HEK293 (cell line): ENCODE measurements at regions not wholly inside any gene's neighbourhood (a gene's known extent, or its start where the extent isn't known, plus 50 kb on each side); places are given as distances from the start of the nearest gene placed in this dataset.

Experiments
- HOXA7 ChIP-seq: sonication (generic); formaldehyde crosslinking; IDR thresholded peaks from 2 replicates; pipeline ENCODE4 v1.8.1; 2022; ENCODE audit warnings: missing genetic modification reagents, borderline replicate concordance
- YY1 ChIP-seq: fragments of 450-650 bp; formaldehyde crosslinking; IDR thresholded peaks from 2 replicates; pipeline ENCODE4 v1.5.1; 2018; ENCODE audit warnings: missing biosample characterization, missing genetic modification characterization
- ZBTB20 ChIP-seq: fragments of 450-650 bp; formaldehyde crosslinking; IDR thresholded peaks from 2 replicates; pipeline ENCODE4 v1.5.1; 2016; ENCODE audit warnings: missing biosample characterization, missing genetic modification characterization
- ZNF174 ChIP-seq: fragments of 450-650 bp; formaldehyde crosslinking; IDR thresholded peaks from 2 replicates; pipeline ENCODE4 v1.5.0; 2017; ENCODE audit warnings: missing biosample characterization, mild to moderate bottlenecking, missing genetic modification characterization
- ZNF544 ChIP-seq: fragments of 450-650 bp; formaldehyde crosslinking; IDR thresholded peaks from 2 replicates; pipeline ENCODE4 v1.5.0; 2017; ENCODE audit warnings: missing biosample characterization, missing genetic modification characterization
- ZNF600 ChIP-seq: fragments of 450-650 bp; formaldehyde crosslinking; IDR thresholded peaks from 2 replicates; pipeline ENCODE4 v1.5.1; 2016; ENCODE audit warnings: missing biosample characterization, missing genetic modification characterization
- TF ChIP-seq, protein P1 (sequence below): fragments of 450-650 bp; formaldehyde crosslinking; IDR thresholded peaks from 2 replicates; pipeline ENCODE4 v1.5.1; 2016; ENCODE audit warnings: missing biosample characterization, missing genetic modification characterization
- TF ChIP-seq, protein P2 (sequence below): fragments of 450-650 bp; formaldehyde crosslinking; IDR thresholded peaks from 2 replicates; pipeline ENCODE4 v1.5.1; 2016; ENCODE audit warnings: missing biosample characterization, missing genetic modification characterization
- TF ChIP-seq, protein P3 (sequence below): fragments of 450-650 bp; IDR thresholded peaks from 2 replicates; pipeline ENCODE4 v1.5.1; 2018; ENCODE audit warnings: missing biosample characterization, missing genetic modification characterization
- TF ChIP-seq, protein P4 (sequence below): fragments of 450-650 bp; formaldehyde crosslinking; optimal IDR thresholded peaks from 2 replicates; pipeline ENCODE3; 2016; ENCODE audit warnings: missing biosample characterization, mild to moderate bottlenecking, missing genetic modification characterization

DNA sequence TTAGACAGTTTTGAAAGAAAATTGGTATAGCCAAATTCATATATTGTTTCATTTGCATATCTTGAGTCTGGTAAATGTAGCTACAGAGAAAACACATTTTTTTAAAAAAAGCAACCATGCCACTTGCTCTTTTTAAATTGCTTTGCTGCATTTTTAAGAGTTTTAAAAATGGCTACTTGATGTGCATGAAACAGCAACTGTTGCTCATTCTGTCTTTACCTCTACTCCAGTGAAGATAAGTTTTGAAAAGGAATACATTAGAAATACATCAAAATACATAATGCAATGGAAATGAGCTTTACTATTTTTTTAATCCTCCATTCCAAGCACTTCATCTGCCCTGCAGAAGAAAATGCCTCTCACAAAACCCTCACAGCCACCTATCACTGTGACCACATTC lies 95.5 kb downstream of the IFI44 start:
- TF ChIP-seq, protein P1, sequence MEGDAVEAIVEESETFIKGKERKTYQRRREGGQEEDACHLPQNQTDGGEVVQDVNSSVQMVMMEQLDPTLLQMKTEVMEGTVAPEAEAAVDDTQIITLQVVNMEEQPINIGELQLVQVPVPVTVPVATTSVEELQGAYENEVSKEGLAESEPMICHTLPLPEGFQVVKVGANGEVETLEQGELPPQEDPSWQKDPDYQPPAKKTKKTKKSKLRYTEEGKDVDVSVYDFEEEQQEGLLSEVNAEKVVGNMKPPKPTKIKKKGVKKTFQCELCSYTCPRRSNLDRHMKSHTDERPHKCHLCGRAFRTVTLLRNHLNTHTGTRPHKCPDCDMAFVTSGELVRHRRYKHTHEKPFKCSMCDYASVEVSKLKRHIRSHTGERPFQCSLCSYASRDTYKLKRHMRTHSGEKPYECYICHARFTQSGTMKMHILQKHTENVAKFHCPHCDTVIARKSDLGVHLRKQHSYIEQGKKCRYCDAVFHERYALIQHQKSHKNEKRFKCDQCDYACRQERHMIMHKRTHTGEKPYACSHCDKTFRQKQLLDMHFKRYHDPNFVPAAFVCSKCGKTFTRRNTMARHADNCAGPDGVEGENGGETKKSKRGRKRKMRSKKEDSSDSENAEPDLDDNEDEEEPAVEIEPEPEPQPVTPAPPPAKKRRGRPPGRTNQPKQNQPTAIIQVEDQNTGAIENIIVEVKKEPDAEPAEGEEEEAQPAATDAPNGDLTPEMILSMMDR (tag by site-specific recombination), result no peak
- TF ChIP-seq YY1 (tag by site-specific recombination), result no peak
- no peak for TF ChIP-seq ZNF174
- TF ChIP-seq, protein P2, sequence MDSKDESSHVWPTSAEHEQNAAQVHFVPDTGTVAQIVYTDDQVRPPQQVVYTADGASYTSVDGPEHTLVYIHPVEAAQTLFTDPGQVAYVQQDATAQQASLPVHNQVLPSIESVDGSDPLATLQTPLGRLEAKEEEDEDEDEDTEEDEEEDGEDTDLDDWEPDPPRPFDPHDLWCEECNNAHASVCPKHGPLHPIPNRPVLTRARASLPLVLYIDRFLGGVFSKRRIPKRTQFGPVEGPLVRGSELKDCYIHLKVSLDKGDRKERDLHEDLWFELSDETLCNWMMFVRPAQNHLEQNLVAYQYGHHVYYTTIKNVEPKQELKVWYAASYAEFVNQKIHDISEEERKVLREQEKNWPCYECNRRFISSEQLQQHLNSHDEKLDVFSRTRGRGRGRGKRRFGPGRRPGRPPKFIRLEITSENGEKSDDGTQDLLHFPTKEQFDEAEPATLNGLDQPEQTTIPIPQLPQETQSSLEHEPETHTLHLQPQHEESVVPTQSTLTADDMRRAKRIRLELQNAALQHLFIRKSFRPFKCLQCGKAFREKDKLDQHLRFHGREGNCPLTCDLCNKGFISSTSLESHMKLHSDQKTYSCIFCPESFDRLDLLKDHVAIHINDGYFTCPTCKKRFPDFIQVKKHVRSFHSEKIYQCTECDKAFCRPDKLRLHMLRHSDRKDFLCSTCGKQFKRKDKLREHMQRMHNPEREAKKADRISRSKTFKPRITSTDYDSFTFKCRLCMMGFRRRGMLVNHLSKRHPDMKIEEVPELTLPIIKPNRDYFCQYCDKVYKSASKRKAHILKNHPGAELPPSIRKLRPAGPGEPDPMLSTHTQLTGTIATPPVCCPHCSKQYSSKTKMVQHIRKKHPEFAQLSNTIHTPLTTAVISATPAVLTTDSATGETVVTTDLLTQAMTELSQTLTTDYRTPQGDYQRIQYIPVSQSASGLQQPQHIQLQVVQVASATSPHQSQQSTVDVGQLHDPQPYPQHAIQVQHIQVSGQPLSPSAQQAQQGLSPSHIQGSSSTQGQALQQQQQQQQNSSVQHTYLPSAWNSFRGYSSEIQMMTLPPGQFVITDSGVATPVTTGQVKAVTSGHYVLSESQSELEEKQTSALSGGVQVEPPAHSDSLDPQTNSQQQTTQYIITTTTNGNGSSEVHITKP (tag by site-specific recombination), result no peak
- TF ChIP-seq, protein P3, sequence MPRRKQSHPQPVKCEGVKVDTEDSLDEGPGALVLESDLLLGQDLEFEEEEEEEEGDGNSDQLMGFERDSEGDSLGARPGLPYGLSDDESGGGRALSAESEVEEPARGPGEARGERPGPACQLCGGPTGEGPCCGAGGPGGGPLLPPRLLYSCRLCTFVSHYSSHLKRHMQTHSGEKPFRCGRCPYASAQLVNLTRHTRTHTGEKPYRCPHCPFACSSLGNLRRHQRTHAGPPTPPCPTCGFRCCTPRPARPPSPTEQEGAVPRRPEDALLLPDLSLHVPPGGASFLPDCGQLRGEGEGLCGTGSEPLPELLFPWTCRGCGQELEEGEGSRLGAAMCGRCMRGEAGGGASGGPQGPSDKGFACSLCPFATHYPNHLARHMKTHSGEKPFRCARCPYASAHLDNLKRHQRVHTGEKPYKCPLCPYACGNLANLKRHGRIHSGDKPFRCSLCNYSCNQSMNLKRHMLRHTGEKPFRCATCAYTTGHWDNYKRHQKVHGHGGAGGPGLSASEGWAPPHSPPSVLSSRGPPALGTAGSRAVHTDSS (tag by site-specific recombination), result no peak
- TF ChIP-seq ZBTB20, result no peak
- TF ChIP-seq HOXA7 (CRISPR knock-in tag), result no peak
- TF ChIP-seq, protein P4, sequence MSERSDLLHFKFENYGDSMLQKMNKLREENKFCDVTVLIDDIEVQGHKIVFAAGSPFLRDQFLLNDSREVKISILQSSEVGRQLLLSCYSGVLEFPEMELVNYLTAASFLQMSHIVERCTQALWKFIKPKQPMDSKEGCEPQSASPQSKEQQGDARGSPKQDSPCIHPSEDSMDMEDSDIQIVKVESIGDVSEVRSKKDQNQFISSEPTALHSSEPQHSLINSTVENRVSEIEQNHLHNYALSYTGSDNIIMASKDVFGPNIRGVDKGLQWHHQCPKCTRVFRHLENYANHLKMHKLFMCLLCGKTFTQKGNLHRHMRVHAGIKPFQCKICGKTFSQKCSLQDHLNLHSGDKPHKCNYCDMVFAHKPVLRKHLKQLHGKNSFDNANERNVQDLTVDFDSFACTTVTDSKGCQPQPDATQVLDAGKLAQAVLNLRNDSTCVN (tag by site-specific recombination), result no peak
- TF ChIP-seq ZNF600 (tag by site-specific recombination), result no peak
- TF ChIP-seq ZNF544, result no peak
